Heart right ventricle (tissue), 16 donors: ENCODE measurements at regions not wholly inside any gene's neighbourhood (a gene's known extent, or its start where the extent isn't known, plus 50 kb on each side); places are given as distances from the start of the nearest gene placed in this dataset.
A peak's percentile ranks its signal among the peaks of the same experiment; 100 is the strongest.

Experiments used
- ATAC-seq, 8 donors: fragments of 200-7000 bp; cut with Tn5 transposase; one replicate each; pipeline ENCODE4 v1.9.1; 2020; ENCODE audit warnings: mild to moderate bottlenecking in 8 of 8, moderate library complexity in 8 of 8, moderate number of reproducible peaks in 1 of 8
- DNase-seq, 2 donors: peaks; one replicate each; pipeline ENCODE4 v3.0.0-alpha.2; 2020
- H3K27ac ChIP-seq, 10 donors: fragments of 200-600 bp; sonication (generic) in 2 of 10; one replicate each; pipeline versions ENCODE4 v1.5.0 to v1.8.0; 2020 to 2022; ENCODE audit warnings: mild to moderate bottlenecking in 3 of 10
- H3K27me3 ChIP-seq, 7 donors: fragments of 200-600 bp; one replicate each; pipeline ENCODE4 v1.8.0; 2021 to 2022; ENCODE audit warnings: mild to moderate bottlenecking in 2 of 7
- H3K36me3 ChIP-seq, 9 donors: fragments of 200-600 bp; sonication (generic) in 1 of 9; one replicate each; pipeline versions ENCODE4 v1.5.0 to v1.8.0; 2020 to 2022; ENCODE audit warnings: mild to moderate bottlenecking in 2 of 9
- H3K4me1 ChIP-seq, 9 donors: fragments of 200-600 bp; sonication (generic) in 1 of 9; one replicate each; pipeline versions ENCODE4 v1.5.0 to v1.8.0; 2020 to 2022; ENCODE audit warnings: mild to moderate bottlenecking in 4 of 9
- H3K4me3 ChIP-seq, 10 donors: fragments of 200-600 bp; sonication (generic) in 2 of 10; one replicate each; pipeline versions ENCODE4 v1.5.0 to v1.8.0; 2020 to 2022; ENCODE audit warnings: mild to moderate bottlenecking in 7 of 10, moderate library complexity in 2 of 10
- H3K9me3 ChIP-seq, 11 donors: fragments of 200-600 bp in 10 of 11; sonication (generic) in 2 of 11; one replicate each; pipeline versions ENCODE4 v1.5.0 to v1.8.0; 2013 to 2022; ENCODE audit warnings: mild to moderate bottlenecking in 2 of 11, control low read depth in 1 of 11, moderate library complexity in 1 of 11
- WGBS, 2 donors: extraction: QIAGEN DNeasy Blood & Tissue Kit; methylation state at CpG; one replicate each; pipeline ENCODE4 v1.1.7; 2013; ENCODE audit warnings: inconsistent platforms in 1 of 2; 5-methylcytosine and 5-hydroxymethylcytosine counted together
- intact Hi-C, 10 donors: fragments of 100-400 bp; cut with DNase I; formaldehyde crosslinking; loops; one replicate each; pipeline versions ENCODE4 v1.11.1 to v1.14.2; 2022
- TF ChIP-seq, protein P1 (sequence below), 9 donors: fragments of 200-600 bp; sonication (generic) in 2 of 9; IDR thresholded peaks; one replicate each; pipeline versions ENCODE4 v1.5.0 to v1.8.0; 2021 to 2022; ENCODE audit warnings: antibody characterized with exemption in 9 of 9, mild to moderate bottlenecking in 5 of 9, moderate library complexity in 1 of 9
- donor health status: Arrhythmogenic right ventricular cardiomyopathy.
- donor health status: ischemic (EF 13 %, LVEDD 7.1; RV severe dilation, severe dysfunction).
- donor health status: healthy with polysubstance abuse.
- donor health status: DM: no; HTN: yes; CAD: no.
- donor health status: DM: no; HTN: no; CAD: no.
- donor health status: ischemic (EF 25% LVEDD 6.9; RV normal size, moderate dysfunction).
- donor health status: ischemic (EF 25% LVEDD 5.7; RV mildly dilated, moderate dysfunction).
- donor health status: healthy.
- donor health status: DM: yes; HTN: yes; CAD: no.
- donor health status: Ischemic cardiomyopathy.
- donor health status: ischemic (EF 35%, LVEDD 5.7; RV mildly dilated, moderate dysfunction).
- donor health status: nonischemic (EF 11% LVEDD 7.7; RV severe dilation, severe dysfunction).
- donor health status: DM: yes; HTN: yes; CAD: no.
- donor health status: PGD.
- donor health status: ischemic (EF 29% LVEDD 5.4; RV normal size, mild dysfunction).
- donor health status: nonischemic (EF 23%, LVEDD 6.1; RV moderate dilation, normal function).

DNA sequence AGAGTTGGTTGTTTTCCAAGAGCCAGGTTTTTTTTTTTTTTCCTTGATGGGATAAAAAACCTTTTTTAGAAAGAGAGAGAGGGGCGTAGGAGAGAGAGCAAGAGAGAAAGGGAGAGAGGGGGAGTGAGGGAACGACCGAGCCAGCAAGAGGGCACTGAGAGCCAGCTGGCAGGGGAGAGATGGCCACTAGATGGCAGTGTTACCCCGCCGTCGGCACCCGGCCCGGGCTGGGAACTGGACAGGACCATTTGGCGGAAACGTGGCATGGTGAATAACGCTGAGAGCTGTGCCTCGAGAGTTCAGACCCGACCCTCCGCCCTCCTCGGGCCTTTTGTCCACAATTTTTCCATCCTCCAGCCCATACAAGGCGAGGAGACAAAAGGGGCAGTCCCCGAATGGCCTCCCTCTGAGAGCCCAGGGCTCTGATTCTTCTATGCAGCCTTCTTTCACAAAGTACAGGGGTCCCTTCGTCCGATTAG lies 286.7 kb upstream of the VRK2 start:
- Histone ChIP-seq H3K9me3 (no peaks in the 10 kb centered on the region), H3K27ac (no peak overlapping the region), H3K4me3 (peak overlapping the region in 6 of 10 donors; percentile 25 to 39 (median 35)), H3K4me1 (peaks cover 0 to 15% (median 11%) of the 10 kb centered on the region in 9 donors), H3K36me3 (no peaks in the 10 kb centered on the region), H3K27me3 (no peaks in the 10 kb centered on the region)
- peak; percentile 88 to 99 (median 97) for ATAC-seq
- TF ChIP-seq, protein P1, sequence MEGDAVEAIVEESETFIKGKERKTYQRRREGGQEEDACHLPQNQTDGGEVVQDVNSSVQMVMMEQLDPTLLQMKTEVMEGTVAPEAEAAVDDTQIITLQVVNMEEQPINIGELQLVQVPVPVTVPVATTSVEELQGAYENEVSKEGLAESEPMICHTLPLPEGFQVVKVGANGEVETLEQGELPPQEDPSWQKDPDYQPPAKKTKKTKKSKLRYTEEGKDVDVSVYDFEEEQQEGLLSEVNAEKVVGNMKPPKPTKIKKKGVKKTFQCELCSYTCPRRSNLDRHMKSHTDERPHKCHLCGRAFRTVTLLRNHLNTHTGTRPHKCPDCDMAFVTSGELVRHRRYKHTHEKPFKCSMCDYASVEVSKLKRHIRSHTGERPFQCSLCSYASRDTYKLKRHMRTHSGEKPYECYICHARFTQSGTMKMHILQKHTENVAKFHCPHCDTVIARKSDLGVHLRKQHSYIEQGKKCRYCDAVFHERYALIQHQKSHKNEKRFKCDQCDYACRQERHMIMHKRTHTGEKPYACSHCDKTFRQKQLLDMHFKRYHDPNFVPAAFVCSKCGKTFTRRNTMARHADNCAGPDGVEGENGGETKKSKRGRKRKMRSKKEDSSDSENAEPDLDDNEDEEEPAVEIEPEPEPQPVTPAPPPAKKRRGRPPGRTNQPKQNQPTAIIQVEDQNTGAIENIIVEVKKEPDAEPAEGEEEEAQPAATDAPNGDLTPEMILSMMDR (IDR thresholded peaks at IDR 0.05): peak; percentile 90 to 98 (median 97)
- 2 to 3% methylated on average over 19 of the region's 19 CpGs for WGBS, 2 donors
- intact Hi-C loops: loop anchor here in 2 of 10 donors (5.0 kb wide), 1 partner anchor 687 kb away; no protein-coding TSS in a partner anchor
- DNase-seq: peak; percentile 76 to 83

DNA sequence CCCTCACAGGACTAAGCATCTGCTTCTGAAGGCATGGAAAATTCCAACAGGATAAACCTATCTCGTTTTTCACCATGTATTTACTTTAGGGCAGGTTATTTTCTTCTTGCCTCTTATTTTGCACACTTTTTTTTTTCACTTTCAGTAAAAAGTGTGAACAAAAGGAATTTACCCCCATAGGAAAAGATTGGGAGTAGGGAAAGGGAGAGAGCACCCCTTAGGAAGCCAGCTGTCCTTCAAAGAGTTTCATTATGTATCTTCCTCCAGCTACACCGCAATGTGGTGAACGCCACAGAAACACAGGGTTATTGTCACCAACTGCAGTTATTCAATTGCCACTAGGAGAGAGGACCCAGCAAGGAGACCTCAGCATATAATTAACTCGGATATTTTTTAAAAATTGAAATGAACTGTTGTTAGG lies 286.2 kb upstream of the VRK2 start:
- intact Hi-C loops: loop anchor here in 2 of 10 donors (5.0 kb wide), 1 partner anchor 687 kb away; no protein-coding TSS in a partner anchor
- Histone ChIP-seq H3K9me3 (no peaks in the 10 kb centered on the region), H3K4me3 (peak overlapping the region in 6 of 10 donors; percentile 25 to 39 (median 35)), H3K27me3 (no peaks in the 10 kb centered on the region), H3K4me1 (peaks cover 0 to 15% (median 11%) of the 10 kb centered on the region in 9 donors), H3K27ac (no peak overlapping the region), H3K36me3 (no peaks in the 10 kb centered on the region)
- ATAC-seq (no peak), DNase-seq (no peak)
- TF ChIP-seq, protein P1 (IDR thresholded peaks at IDR 0.05): no peak
- 64 to 73% methylated on average over 4 of the region's 4 CpGs for WGBS, 2 donors

DNA sequence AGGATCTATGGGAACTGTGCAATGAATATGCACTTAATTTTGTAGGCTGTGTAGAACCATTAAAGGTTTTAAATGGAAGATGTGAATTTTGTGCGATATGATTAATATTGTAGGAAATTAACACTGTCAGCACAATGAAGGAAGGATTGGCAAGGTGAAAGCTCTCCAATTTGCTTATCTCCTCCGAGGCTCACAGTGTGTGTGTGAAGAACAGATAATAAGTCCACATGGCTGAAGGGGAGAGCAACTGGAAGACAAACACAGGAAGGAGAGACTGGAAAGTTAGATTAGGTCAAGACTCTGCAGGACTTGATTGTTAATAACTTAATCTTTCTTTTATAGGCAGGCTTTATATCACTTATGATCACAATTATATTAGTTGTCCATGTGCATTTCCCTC lies 269.7 kb upstream of the VRK2 start:
- 37 to 50% methylated on average over 2 of the region's 2 CpGs for WGBS, 2 donors
- intact Hi-C loops: loop anchor here in 2 of 10 donors (5.0 kb wide), 2 partner anchors 430 to 1205 kb away; no protein-coding TSS in a partner anchor
- DNase-seq (no peak), ATAC-seq (no peak)
- Histone ChIP-seq H3K9me3 (no peaks in the 10 kb centered on the region), H3K36me3 (no peaks in the 10 kb centered on the region), H3K4me3 (no peak overlapping the region), H3K27me3 (no peaks in the 10 kb centered on the region), H3K27ac (no peak overlapping the region), H3K4me1 (no peaks in the 10 kb centered on the region)
- TF ChIP-seq, protein P1 (IDR thresholded peaks at IDR 0.05): no peak

DNA sequence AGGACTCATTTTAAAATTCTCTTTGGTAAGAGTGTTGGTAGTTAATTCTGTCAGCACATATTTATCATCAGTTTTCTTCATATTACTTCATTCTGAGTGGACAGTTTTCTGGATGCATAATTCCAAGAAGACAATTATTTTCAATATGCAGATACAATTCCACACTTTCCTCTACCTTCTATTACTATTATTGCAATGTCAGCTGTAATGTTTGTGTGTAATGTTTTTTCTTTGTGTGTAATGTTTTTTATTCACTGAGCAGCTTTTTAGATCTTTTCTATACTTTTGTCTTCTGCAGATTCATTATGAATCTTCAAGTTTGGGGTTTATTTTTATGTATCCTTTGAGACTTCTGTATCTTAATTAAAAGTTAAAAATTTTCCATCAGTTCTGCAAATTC lies 264.0 kb upstream of the VRK2 start:
- Histone ChIP-seq H3K4me1 (no peaks in the 10 kb centered on the region), H3K36me3 (no peaks in the 10 kb centered on the region), H3K9me3 (no peaks in the 10 kb centered on the region), H3K27ac (no peak overlapping the region), H3K4me3 (no peak overlapping the region), H3K27me3 (no peaks in the 10 kb centered on the region)
- ATAC-seq (no peak), DNase-seq (no peak)
- intact Hi-C loops: no loop called here
- TF ChIP-seq, protein P1 (IDR thresholded peaks at IDR 0.05): no peak
